ENCODE measurements at regions not wholly inside any gene's neighbourhood (a gene's known extent, or its start where the extent isn't known, plus 50 kb on each side); places are given as distances from the start of the nearest gene placed in this dataset.

DNA sequence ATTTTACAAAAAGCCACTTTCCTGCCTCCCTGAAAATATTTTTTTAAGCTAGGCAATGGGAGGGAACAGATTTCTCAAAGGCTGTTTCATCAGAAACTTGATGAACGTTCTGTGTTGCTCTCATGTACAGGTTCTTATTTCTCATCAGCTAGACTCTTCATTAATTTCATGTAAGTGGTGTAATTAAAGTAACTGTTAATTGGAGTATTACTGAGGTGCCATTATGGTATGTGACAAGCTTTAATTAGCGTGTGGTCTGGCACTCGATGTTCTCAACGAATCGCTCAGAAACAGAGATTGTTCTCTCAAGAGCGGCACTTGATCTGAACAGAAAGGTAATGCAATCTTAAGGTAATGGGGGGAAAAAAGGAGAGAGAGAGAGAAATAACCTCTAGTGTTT, 81.9 kb upstream of the MYCN start:
- TF ChIP-seq, protein P1, sequence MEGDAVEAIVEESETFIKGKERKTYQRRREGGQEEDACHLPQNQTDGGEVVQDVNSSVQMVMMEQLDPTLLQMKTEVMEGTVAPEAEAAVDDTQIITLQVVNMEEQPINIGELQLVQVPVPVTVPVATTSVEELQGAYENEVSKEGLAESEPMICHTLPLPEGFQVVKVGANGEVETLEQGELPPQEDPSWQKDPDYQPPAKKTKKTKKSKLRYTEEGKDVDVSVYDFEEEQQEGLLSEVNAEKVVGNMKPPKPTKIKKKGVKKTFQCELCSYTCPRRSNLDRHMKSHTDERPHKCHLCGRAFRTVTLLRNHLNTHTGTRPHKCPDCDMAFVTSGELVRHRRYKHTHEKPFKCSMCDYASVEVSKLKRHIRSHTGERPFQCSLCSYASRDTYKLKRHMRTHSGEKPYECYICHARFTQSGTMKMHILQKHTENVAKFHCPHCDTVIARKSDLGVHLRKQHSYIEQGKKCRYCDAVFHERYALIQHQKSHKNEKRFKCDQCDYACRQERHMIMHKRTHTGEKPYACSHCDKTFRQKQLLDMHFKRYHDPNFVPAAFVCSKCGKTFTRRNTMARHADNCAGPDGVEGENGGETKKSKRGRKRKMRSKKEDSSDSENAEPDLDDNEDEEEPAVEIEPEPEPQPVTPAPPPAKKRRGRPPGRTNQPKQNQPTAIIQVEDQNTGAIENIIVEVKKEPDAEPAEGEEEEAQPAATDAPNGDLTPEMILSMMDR (IDR thresholded peaks at IDR 0.05) = no peak
- TF ChIP-seq, protein P2, sequence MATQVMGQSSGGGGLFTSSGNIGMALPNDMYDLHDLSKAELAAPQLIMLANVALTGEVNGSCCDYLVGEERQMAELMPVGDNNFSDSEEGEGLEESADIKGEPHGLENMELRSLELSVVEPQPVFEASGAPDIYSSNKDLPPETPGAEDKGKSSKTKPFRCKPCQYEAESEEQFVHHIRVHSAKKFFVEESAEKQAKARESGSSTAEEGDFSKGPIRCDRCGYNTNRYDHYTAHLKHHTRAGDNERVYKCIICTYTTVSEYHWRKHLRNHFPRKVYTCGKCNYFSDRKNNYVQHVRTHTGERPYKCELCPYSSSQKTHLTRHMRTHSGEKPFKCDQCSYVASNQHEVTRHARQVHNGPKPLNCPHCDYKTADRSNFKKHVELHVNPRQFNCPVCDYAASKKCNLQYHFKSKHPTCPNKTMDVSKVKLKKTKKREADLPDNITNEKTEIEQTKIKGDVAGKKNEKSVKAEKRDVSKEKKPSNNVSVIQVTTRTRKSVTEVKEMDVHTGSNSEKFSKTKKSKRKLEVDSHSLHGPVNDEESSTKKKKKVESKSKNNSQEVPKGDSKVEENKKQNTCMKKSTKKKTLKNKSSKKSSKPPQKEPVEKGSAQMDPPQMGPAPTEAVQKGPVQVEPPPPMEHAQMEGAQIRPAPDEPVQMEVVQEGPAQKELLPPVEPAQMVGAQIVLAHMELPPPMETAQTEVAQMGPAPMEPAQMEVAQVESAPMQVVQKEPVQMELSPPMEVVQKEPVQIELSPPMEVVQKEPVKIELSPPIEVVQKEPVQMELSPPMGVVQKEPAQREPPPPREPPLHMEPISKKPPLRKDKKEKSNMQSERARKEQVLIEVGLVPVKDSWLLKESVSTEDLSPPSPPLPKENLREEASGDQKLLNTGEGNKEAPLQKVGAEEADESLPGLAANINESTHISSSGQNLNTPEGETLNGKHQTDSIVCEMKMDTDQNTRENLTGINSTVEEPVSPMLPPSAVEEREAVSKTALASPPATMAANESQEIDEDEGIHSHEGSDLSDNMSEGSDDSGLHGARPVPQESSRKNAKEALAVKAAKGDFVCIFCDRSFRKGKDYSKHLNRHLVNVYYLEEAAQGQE (IDR thresholded peaks at IDR 0.05; ENCODE audit: insufficient read depth in 1 of 2, low read depth in 2 of 2, low read length in 1 of 2) = no peak
- TF ChIP-seq POLR2AphosphoS5 (IDR thresholded peaks at IDR 0.05; ENCODE audit: low read depth, low read length) (no peak), SIN3A (IDR thresholded peaks at IDR 0.05; ENCODE audit: borderline replicate concordance, insufficient read depth, low read depth, low read length) (no peak), TCF7L2 (IDR thresholded peaks at IDR 0.05; ENCODE audit: low read depth, low read length) (no peak)
